Caco-2 (cell line): ENCODE measurements at regions not wholly inside any gene's neighbourhood (a gene's known extent, or its start where the extent isn't known, plus 50 kb on each side); places are given as distances from the start of the nearest gene placed in this dataset.

Source experiments
- BruUV-seq: library from RNA; stranded (reverse); fragments of 400-500 nt; replicated peaks from 2 replicates; lab custom pipeline; 2021; lab: Mats Ljungman, UMichigan
- CTCF ChIA-PET: fragments of 300-600 bp; sonication (Branson Sonifier 250); formaldehyde crosslinking; loops from one replicate; lab custom pipeline; 2022; ENCODE audit warnings: antibody characterized with exemption; lab: Charles Lee
- POLR2A ChIA-PET: fragments of 300-600 bp; sonication (Branson Sonifier 250); formaldehyde crosslinking; loops from one replicate; lab custom pipeline; 2022; ENCODE audit warnings: antibody characterized with exemption; lab: Charles Lee
- DNase-seq, 2 experiments: peaks; one replicate each; pipeline versions ENCODE4 v3.0.0 to v3.0.0-alpha.2; 2020 to 2022
- H3K27me3 ChIP-seq: replicated peaks from 2 replicates; pipeline ENCODE4 v1.6.0; 2011; ENCODE audit warnings: low read length; ENCODE audit not compliant: control insufficient read depth, insufficient read depth
- H3K36me3 ChIP-seq: 2 replicates; pipeline ENCODE4 v1.5.1; 2011; ENCODE audit warnings: low read length; ENCODE audit not compliant: control insufficient read depth, insufficient read depth
- H3K4me1 ChIP-seq: fragments of 250-450 bp; sonication (Bioruptor Pico); 2 replicates; pipeline ENCODE4 v1.5.1; 2020; ENCODE audit warnings: mild to moderate bottlenecking
- H3K4me3 ChIP-seq: 2 replicates; pipeline ENCODE4 v1.5.1; 2011; ENCODE audit warnings: low read depth, mild to moderate bottlenecking, control low read depth, low read length
- H3K9me3 ChIP-seq: fragments of 250-450 bp; sonication (Bioruptor Pico); 2 replicates; pipeline ENCODE4 v1.5.1; 2020; ENCODE audit warnings: mild to moderate bottlenecking, moderate library complexity
- H3K27ac Mint-ChIP-seq: one replicate; pipeline ENCODE4 v1.8.0; 2022; ENCODE audit warnings: mixed read lengths; ENCODE audit not compliant: unreplicated experiment
- H3K27me3 Mint-ChIP-seq: one replicate; pipeline ENCODE4 v1.8.0; 2022; ENCODE audit warnings: mixed read lengths; ENCODE audit not compliant: insufficient read depth, unreplicated experiment
- H3K36me3 Mint-ChIP-seq: one replicate; pipeline ENCODE4 v1.8.0; 2022; ENCODE audit warnings: mild to moderate bottlenecking, mixed read lengths; ENCODE audit not compliant: insufficient read depth, unreplicated experiment
- H3K4me1 Mint-ChIP-seq: one replicate; pipeline ENCODE4 v1.8.0; 2022; ENCODE audit warnings: low read depth, mixed read lengths; ENCODE audit not compliant: unreplicated experiment
- H3K4me3 Mint-ChIP-seq: one replicate; pipeline ENCODE4 v1.8.0; 2022; ENCODE audit warnings: mild to moderate bottlenecking, moderate library complexity, mixed read lengths; ENCODE audit not compliant: unreplicated experiment
- H3K9me3 Mint-ChIP-seq: one replicate; pipeline ENCODE4 v1.8.0; 2022; ENCODE audit warnings: mixed read lengths; ENCODE audit not compliant: unreplicated experiment
- CTCF ChIP-seq, 2 experiments: fragments of 200-600 bp in 1 of 2; IDR thresholded peaks; 1 replicate in 1 of 2; 2 replicates in 1 of 2; pipeline versions ENCODE4 v1.5.1 to v1.8.0; 2011 to 2022; ENCODE audit warnings: antibody characterized with exemption in 1 of 2, control low read depth in 1 of 2, inconsistent platforms in 1 of 2, low read depth in 1 of 2, low read length in 1 of 2, mild to moderate bottlenecking in 1 of 2, moderate library complexity in 1 of 2; ENCODE audit not compliant: insufficient read depth in 1 of 2, severe bottlenecking in 1 of 2, unreplicated experiment in 1 of 2
- intact Hi-C: fragments of 100-400 bp; cut with micrococcal nuclease; formaldehyde crosslinking; loops from one replicate; pipeline ENCODE4 v1.10.0; 2022; ENCODE audit not compliant: unreplicated experiment

- H3K9me3 Mint-ChIP-seq: no peaks in the 10 kb centered on the region
- POLR2A ChIA-PET: no interaction called here
- intact Hi-C loops: no loop called here
- no TSS peak for BruUV-seq
- no peak overlapping the region for H3K27ac Mint-ChIP-seq
- no peak overlapping the region for H3K4me3 ChIP-seq
- no peaks in the 10 kb centered on the region for H3K36me3 ChIP-seq
- DNase-seq: no peak
- no peaks in the 10 kb centered on the region for H3K4me1 Mint-ChIP-seq
- TF ChIP-seq CTCF (IDR thresholded peaks at IDR 0.05; ENCODE audit: insufficient read depth in 1 of 2, low read depth in 1 of 2, low read length in 1 of 2, severe bottlenecking in 1 of 2, unreplicated experiment in 1 of 2): no peak
- no peaks in the 10 kb centered on the region for H3K27me3 Mint-ChIP-seq
- no peaks in the 10 kb centered on the region for H3K36me3 Mint-ChIP-seq
- no peaks in the 10 kb centered on the region for H3K4me1 ChIP-seq
- no peaks in the 10 kb centered on the region for H3K9me3 ChIP-seq
- CTCF ChIA-PET: no interaction called here
- H3K27me3 ChIP-seq: no peaks in the 10 kb centered on the region
- H3K4me3 Mint-ChIP-seq: no peak overlapping the region
Measured at GRCh38 chr4:126221717-126222340, 907.1 kb downstream of the FAT4 start.

GRCh38 chr4:126223784-126224407, 909.1 kb downstream of the FAT4 start:
- no TSS peak for BruUV-seq
- ChIA-PET CTCF (no interaction called here), POLR2A (no interaction called here)
- Mint-ChIP-seq H3K27me3 (no peaks in the 10 kb centered on the region), H3K4me1 (no peaks in the 10 kb centered on the region), H3K4me3 (no peak overlapping the region), H3K27ac (no peak overlapping the region), H3K9me3 (no peaks in the 10 kb centered on the region), H3K36me3 (no peaks in the 10 kb centered on the region)
- TF ChIP-seq CTCF (IDR thresholded peaks at IDR 0.05; ENCODE audit: insufficient read depth in 1 of 2, low read depth in 1 of 2, low read length in 1 of 2, severe bottlenecking in 1 of 2, unreplicated experiment in 1 of 2): peak; percentile 31 to 66
- Histone ChIP-seq H3K36me3 (no peaks in the 10 kb centered on the region), H3K4me3 (no peak overlapping the region), H3K9me3 (no peaks in the 10 kb centered on the region), H3K27me3 (no peaks in the 10 kb centered on the region), H3K4me1 (no peaks in the 10 kb centered on the region)
- intact Hi-C loops: no loop called here
- DNase-seq: peak in 1 of 2 experiments; percentile 3

- no TSS peak for BruUV-seq
- intact Hi-C loops: no loop called here
- Mint-ChIP-seq H3K4me1 (no peaks in the 10 kb centered on the region), H3K9me3 (no peaks in the 10 kb centered on the region), H3K4me3 (no peak overlapping the region), H3K27ac (no peak overlapping the region), H3K36me3 (no peaks in the 10 kb centered on the region), H3K27me3 (no peaks in the 10 kb centered on the region)
- H3K36me3 ChIP-seq: no peaks in the 10 kb centered on the region
- no peaks in the 10 kb centered on the region for H3K27me3 ChIP-seq
- DNase-seq: no peak
- no peak for TF ChIP-seq CTCF (IDR thresholded peaks at IDR 0.05; ENCODE audit: insufficient read depth in 1 of 2, low read depth in 1 of 2, low read length in 1 of 2, severe bottlenecking in 1 of 2, unreplicated experiment in 1 of 2)
- CTCF ChIA-PET: no interaction called here
- POLR2A ChIA-PET: no interaction called here
- no peaks in the 10 kb centered on the region for H3K9me3 ChIP-seq
- H3K4me3 ChIP-seq: no peak overlapping the region
- no peaks in the 10 kb centered on the region for H3K4me1 ChIP-seq
Measured at GRCh38 chr4:126227428-126227827, 912.7 kb downstream of the FAT4 start.
